Mesenteric fat pad (tissue), 1 donor: ENCODE measurements at regions not wholly inside any gene's neighbourhood (a gene's known extent, or its start where the extent isn't known, plus 50 kb on each side); places are given as distances from the start of the nearest gene placed in this dataset.
A peak's percentile ranks its signal among the peaks of the same experiment; 100 is the strongest.

Experiments used
- DNase-seq: peaks from one replicate; pipeline ENCODE4 v3.0.0-alpha.2; 2020; ENCODE audit warnings: low spot score
- donor health status: DM: yes; HTN: yes; CAD: no.

DNA sequence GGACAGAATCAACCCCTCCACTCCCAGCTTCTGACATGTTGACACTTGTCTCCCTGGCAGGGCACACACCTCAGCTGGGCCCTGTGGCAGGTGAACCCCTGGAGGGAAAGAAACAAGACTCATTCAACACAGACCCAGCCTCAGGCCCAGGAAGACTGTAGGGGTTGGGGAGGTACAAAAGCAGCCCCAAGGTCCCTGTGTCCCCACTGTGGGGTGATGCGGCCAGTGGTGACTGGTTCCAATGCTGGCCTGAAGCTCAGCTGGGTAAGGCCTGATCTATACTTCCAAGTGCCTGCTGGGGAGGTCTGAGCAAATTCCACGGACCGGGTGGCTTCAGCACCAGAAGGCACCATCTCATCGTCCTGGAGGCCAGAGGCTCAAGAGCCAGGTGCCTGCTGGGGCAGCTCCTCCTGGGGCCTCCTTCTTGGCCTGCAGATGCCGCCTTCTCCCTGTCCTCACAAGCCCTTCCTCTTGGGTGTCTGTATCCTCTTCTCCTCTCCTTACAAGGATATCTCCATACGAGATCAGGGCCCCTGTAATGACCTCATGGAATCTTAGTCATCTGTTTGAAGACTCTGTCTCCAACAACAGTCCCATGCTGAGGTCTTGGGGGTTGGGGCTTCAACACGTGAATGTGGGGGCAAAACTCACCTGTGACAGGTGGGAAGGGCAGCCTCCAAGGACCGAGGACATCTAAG lies 1492.1 kb downstream of the BRD1 start:
- no peak for DNase-seq

DNA sequence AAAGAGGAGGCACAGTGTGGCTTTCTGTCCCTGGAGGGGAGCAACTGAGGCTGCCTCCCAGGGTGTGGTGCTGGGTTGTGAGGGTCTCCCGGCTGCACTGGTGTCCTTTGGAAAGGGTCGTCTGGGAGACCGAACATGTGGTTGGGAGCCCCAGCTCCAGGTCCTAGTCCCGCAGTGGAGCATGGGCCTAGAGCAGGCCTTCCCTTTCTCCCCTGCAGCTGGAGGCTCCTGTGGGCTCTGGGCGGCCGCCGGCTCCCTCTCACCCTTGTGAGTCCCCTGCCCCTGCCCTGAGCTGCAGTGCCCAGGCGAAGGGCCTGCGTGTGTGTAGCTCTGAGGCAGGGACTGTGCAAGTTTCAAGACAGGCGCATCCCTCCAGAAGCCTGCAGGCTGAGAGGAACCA lies 1492.7 kb downstream of the BRD1 start:
- no peak for DNase-seq

DNA sequence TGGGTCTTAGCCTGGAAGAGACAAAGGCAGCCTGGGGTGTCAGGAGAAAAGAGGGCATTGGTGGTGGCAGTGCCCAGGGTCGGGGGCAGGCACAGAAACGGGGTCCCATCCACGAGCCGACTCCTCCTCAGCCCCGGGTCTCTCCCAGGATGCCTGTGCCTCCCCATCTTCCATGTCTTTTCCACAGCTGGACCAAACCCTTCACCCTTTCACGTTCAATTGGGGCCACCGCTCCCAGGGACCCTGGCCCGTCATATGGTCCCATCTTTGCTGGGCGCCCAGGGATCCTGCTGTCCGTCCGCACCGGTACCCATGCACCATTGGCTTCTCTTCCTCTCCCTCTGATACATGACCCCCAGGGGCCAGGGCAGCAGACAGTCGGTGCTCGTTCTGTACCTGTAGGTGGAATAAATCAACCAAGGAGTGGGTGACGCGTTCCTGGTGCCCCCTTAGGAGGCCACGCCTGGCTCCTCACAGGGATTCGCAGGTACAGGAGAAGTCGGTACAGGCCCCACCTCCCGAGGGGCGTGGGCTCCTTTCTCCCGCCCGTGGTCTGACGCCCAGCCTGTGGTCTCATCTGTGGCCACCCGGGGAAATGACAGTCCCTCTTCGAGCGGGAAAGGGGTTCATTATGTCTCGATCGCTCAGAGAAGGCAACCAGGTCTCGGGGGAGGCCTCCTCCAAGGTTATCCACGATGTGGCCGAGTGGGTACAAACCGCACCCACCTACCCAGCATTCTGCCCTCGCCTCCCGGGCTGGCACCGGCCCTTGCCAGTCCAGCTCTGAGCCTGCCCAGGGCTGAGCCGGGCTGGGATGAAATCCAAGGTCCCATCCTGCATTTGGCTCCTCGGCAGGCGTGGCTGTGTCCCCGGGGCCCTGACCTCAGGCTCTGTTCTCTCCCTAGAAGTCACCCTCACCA lies 1493.6 kb downstream of the BRD1 start:
- DNase-seq = peak; percentile 60

DNA sequence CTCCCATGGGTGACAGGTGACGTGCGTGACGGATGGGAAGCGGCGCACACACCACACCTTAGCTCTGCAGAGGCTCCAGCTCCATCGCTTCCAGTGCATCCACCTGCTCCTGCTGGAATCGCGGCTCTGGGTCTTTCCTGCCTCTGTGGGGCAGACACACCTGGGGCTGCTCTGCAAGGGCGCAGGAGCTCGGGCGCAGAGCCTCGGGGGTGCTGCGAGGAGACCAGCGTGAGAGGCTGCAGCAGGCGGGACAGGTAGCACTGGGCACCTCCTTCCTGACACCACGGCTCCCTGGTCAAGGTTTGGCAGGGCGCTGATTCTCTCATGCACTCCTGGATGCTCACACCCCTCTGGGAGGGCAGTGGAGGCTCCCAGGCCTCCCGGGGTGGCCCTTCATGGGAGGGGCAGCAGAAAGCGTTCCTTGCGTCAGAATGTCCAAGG lies 1494.3 kb downstream of the BRD1 start:
- peak; percentile 75 for DNase-seq

DNA sequence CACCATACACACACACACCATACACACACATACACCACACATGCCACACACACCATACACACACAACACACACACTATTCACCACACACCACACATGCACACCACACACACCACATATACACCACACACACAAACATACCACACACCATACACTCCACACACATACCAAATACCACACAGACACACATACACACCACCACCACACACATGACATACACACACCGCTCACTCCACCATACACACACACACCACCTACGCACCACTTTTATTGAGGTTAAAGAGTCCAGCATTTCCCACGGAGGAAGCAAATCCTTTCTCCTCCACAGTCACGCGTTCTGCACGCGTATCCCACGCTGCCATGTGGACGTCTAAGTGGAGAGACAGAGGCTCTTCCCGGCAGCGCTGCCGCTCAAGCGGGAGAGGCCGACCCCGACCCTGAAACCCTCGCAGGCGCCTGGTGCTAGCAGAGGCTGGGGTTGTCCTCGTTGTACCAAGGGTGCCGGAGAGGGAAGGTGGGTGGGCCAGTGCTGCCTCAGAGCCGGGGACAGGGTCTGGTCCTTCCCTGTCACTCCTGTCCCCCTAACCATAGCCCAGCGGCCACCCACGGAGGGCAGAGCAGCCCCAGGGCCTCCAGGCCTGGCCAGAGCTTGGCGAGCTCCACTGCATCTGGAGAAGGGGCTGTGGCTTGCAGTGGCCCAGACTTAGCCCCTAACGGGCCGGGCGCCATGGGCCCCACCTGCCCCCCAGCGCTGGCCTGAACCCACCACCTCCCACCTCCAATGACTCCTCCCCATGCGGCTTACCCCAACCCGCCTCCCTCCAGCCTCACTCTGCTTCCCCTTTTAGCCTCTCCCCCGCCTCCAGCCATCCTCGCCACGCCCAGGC lies 1495.0 kb downstream of the BRD1 start:
- DNase-seq = peak; percentile 69

GRCh38 chr22:48331691-48332220 lies 1495.9 kb downstream of the BRD1 start:
- DNase-seq = peak; percentile 72

- DNase-seq = peak; percentile 30
These were observed 1496.4 kb downstream of the BRD1 start for GRCh38 chr22:48331266-48331665.

- DNase-seq = no peak
These were observed 1500.0 kb downstream of the BRD1 start for GRCh38 chr22:48327721-48328120.

DNA sequence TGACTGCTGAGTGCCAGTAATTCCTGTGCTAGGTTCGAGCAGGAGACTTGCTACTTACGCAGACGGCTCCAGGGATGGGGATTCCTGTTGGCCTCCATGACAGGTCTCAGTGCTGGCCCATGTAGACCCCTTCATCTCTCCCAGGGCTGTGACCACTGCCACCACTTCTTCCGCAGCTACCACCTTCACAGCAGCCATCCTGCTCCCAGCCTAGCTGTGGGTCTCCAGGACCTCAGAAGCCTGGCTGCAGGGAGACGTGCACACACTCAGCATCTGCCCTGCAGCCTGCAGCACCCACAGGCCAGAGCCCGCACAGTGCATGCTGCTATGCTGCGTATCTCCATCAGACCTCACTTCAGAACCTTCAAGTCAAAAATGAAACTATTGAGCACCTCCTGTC lies 1503.9 kb downstream of the BRD1 start:
- no peak for DNase-seq

DNA sequence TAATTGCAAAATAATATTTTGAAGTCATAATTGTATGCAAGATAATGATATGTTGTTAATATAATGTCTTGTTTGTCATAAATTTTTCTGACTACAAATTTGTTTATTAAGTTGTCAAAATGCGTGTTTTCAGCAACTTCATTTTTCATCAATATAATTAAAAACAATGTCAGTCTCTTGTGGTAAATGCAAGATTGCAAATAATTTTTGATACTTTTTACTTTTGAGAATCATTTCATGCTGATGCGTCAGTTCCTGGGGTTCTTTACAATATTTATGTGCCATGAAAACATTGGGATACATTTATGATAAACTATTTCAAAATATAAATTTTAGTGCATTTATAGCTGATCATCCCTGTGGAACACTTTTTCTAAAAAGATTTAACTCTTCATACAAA lies 1504.8 kb downstream of the BRD1 start:
- DNase-seq = no peak

GRCh38 chr22:48321986-48322545 lies 1505.6 kb downstream of the BRD1 start:
- DNase-seq = no peak

- DNase-seq = peak; percentile 81
These were observed 1506.8 kb downstream of the BRD1 start for GRCh38 chr22:48320683-48321451.

GRCh38 chr22:48320048-48320682 lies 1507.5 kb downstream of the BRD1 start:
- peak; percentile 41 for DNase-seq

DNA sequence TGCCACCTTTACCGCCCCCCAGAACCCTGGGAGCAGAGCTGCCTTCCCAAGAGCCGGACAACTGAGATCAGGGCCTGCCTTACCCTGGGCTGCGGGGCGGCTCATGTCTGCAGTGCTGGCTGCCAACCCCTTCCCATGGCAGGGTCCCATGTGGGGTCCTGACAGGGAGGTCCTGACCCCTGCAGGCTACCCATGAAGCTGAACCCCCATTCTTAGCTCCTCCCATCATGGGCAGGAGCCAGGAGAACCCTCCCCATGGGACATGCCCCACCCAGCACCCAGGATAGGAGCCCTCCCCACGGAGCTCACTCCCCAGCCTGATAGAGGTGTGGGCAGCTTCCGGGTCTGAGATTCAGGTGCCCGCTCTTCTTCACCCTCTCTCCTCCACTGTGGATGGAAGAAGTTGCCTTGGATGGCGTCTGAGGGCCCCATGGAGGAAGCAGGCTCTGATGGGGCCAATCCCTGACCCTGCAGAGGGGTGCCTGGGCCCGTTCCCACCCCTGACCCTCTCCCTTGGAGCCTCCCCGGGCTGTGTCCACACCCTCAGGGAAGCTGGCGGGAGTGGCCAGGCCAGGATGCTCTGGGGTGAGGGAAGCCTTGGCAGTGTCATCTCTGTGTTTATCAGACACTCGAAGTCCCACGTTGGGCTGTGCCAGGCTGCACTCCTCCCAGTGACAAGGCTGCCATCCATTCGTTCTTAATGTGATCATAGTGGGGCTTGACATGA lies 1508.2 kb downstream of the BRD1 start:
- peak; percentile 80 for DNase-seq

DNA sequence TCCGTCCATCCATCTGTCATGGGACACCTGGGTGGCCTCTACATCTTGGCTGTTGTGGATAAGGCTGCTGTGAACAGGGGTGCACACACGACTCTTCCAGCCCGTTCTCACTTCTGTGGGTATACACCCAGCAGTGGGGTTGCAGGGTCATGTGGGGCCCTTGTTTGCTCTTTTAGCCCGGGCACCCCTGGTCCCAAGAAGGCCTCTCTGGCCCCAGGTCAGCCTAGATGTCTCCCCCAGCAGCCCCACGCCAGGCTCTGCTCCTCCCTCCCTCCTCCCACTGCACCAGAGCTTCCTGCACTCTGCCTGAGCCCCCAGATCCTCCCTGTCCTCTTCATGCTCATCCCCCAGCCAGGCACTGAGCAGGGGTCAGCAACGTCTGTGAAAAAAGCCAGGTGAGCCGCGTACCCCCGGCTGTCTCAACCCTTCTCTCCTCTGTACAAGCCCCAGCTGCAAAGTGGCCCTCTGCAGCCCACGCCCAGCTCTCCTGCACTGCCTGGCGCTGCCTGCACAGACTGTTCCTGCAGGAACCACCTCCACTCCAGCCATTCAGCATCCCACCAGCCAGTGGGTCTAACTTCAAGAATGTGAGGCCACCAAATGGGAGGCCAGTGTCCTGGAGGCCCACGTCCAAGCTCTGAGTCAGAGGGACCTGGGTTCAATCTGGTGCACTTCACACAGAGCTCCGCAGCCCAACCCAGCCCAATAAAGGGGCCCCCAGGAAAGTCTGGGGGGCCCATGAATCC lies 1508.9 kb downstream of the BRD1 start:
- peak; percentile 82 for DNase-seq

GRCh38 chr22:48318173-48318572 lies 1509.5 kb downstream of the BRD1 start:
- peak; percentile 45 for DNase-seq

DNA sequence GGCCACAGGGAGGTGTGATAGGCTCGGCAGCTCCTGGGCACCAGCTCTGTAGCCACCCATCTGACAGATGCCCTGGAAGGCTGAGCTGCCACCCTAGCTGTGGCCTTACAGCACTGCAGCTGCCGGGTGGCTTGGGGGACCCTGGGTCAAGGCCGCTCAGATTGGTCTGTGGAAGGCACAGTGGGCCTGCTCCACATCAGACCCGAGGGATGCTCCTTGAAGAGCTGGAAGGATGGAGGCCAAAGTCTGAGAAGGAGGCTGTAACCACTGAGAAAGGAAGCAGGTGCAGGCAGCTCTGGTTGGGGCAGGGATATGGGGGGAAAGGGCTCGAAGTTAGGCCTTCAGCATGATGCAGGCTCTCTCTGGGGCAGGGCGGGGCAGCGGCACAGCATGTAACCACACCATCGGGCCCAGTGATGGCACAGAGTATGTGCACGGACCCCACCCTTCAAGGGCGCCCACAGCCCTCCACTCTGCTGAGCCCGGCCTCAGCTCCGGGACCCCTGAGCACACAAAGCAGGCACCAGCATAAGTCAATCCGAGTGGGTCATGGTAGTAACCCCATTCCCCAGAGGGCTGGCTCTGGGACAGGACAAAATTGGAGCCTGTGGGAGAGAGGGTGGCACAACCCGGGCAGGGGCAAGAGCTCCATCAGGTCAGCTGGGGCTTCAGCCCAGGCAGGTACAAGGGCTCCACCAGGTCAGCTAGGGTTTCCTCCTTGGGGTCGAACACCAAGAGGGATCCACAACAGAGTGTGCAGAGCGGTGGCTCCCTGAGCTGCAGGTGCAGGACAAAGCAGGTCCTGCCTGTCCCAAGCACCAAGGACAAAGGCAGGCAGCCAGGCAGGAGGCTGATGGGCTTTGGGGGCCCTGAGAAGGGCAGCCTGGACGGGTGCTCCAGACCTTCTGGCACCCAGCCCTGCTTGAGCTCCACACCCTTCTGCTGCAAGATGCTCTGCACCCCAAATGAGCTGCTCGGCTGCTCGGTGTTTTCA lies 1511.1 kb downstream of the BRD1 start:
- peak; percentile 77 for DNase-seq
